ENCODE measurements at regions not wholly inside any gene's neighbourhood (a gene's known extent, or its start where the extent isn't known, plus 50 kb on each side); places are given as distances from the start of the nearest gene placed in this dataset.

DNA sequence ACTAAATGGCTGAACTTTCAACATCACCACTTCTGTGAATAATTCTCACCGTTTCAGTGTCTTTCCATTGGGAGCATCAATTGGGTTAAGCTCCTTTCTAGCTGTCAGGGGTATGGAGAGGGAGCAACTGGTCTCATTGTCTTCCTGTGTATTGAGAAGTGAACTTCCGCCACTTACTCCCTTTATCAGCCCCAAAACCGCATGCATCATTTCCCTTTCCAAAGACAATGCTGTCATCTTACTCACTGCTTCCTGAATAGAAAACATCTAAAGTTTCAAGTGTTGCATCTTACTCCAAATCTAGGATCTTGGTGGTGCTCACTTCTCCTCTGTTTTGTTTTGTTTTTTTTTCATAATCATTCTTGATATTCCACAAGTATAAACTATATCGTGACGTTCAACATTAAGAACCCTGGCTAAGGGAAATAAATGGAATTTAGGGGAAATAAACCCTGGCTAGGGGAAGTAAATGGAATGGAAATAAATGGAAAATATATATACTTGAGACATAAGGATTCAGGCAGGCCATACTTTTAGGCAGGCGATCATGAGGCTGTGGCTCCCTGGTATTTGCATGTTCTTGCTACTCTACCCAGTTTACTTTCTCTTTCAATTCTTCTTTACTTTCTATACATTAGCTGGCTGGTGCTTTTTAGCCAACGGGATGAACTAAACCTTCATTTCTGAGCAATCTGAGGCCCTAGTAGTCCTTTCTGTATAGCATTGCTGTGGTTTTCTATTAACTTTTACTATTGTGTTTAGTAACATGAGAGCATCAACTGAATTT, 371.9 kb downstream of the BMPER start:
- DNase-seq: no peak

DNA sequence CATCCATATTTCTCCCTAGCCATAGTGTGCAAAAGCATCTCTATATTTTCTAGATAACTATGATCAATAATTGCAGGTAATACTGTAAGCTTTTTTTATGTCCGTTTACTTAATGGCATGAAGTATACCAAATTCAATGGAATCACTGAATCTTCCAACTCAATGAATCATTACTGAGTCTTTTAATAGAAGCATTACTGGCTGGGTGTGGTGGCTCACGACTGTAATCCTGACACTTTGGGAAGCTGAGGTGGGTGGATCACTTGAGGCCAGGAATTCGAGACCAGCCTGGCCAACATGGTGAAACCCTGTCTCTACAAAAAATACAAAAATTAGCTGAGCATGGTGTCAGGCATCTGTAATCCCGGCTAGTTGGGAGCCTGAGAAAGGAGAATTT, 372.5 kb downstream of the BMPER start:
- no peak for DNase-seq

DNA sequence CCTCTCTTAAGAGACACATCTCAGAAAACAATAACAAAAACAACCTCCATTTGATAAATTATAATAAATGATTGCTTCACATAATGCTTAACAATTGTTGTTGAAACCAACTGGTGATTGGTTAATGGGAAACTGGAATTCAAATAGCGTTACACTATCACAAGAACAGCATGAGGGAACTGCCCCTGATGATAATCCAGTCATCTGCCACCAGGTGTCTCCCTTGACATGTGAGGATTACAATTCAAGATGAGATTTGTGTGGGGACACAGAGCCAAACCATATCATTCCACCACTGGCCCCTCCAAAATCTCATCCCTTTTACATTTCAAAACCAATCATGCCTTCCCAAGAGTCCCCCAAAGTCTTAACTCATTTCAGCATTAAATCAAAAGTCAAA, 375.9 kb downstream of the BMPER start:
- no peak for DNase-seq

DNA sequence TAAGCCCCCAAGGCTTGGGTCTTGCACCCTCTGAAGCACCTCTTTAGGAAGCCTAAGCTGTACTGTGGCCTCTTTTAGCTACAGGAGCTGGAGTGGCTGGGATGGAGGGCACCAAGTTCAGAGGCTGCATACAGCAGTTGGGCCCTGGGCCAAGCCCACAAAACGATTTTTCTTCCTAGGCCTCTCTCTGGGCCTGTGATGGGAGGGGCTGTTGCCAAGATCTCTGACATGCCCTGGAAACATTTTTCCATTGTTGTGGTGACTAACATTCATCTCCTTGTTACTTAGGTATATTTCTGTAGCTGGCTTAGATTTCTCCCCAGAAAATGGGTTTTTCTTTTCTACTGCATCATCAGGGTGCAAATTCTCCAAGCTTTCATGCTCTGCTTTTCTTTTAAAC, 375.7 kb upstream of the NPSR1 start:
- no peak for DNase-seq

DNA sequence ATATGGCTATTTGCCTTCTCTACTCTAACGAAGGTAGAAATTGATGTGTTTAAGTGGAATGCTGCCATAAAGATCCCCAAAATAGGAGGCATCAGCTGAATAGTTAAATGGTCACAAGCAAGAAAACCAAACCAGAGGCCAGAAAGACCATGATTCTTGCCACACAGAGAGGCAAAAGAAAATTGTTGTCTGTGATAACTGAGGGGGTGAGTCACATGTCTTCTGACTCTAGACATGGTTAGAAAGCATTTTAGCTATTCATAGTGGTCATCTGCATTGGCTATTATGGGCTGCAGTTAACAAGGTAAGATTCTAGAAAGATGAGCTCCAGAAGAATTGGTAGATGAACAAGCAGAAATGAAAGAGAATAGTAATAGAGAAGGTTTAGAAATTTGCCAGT, 361.4 kb upstream of the NPSR1 start:
- DNase-seq: no peak

DNA sequence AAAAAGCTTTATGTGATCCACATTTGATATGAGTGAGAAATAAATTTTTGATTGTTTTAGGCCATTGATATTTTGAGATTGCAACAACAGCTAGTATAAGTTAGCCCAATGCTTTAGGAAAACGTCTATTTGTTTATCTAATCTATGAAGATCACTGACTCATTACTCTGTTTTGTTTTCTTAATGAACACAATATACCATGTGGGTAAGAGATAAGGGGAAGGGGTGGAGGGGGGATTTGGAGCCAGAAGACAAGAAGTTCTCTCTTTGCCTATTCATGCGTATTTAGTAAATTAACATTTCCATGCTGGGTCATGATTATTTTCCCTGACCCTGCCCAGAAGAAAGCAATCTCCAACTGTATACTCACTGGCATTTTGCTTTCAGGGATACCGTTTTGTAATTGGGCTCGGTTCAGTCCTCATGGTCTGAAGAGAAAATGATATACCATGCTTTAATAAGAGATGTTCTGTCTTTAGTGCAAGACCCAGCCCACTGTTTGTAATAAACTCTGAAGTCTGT, 359.5 kb upstream of the NPSR1 start:
- DNase-seq: no peak

DNA sequence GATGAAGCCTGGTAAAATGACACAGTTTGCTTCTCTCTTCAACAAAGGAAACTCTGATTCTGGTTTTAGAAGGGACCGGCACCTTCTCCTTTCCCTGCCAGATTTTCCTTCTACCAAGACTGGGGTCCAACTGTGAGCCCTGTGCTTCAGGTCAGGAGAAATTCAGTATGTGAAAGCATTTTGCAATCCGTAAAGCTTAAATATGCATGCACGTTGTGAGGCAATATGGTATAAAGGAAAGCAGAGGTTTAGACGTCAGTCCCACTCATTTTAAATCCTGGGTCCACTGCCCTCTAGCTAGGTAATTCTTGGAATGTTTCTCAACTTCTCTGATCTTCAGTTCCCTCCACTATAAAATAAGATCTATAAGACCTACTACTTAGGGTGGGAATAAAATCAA, 359.0 kb upstream of the NPSR1 start:
- no peak for DNase-seq

DNA sequence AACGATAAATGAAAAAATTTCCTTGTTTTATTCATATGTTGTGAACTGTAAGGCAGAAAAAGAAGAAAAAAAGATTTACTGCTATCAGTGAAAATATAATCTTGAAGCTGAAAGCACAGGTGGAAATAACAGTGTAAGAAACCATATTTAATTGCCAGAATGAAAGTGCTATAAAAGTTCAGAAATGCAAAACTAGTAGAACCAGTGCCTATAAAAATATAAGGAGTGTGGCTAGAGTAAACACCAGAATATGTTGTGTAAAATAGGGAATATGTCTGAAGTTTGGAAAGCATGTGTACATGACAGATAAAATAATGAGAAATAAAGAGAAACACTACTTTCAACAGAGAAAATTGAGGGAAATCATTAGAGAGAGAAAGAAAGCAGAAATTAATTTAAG, 350.5 kb upstream of the NPSR1 start:
- no peak for DNase-seq

DNA sequence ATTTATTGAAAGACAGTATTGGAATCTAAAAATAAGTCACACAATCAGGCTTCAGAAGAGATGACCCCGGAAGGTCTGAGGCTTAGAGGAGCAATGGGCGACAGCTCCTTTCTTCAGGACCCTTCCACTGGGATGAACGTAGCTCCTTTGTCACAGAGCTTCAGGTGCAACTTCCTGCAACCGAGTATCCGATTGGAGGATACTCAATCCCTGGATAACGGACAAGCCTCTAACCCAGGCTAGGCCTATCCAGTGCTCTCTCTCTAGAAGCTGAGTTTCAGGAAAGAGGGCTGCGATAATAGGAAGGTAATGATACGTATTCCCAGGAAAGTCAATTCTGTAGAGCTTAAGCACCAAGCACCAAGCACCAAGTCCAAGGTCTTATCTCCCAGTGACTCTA, 349.4 kb upstream of the NPSR1 start:
- no peak for DNase-seq

DNA sequence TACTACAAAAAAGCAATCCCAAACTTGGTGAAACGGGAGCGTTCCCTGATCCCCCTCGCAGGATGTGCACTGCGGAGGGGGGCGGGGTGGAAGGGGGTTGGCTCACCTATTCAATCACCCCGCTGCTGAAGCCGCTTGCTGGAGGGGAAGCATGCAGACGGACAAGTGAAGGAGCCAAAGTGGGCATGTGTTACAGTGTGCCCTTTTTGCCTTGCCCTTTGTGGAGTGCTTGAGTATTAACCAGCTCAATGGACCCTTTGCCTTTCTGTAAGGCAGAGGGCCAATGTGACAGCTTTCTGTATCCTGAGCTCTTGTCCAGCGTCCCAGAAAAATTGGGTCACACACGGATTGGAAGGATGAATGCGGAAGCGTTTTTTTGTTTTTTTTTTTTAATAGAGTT, 348.9 kb upstream of the NPSR1 start:
- no peak for DNase-seq

DNA sequence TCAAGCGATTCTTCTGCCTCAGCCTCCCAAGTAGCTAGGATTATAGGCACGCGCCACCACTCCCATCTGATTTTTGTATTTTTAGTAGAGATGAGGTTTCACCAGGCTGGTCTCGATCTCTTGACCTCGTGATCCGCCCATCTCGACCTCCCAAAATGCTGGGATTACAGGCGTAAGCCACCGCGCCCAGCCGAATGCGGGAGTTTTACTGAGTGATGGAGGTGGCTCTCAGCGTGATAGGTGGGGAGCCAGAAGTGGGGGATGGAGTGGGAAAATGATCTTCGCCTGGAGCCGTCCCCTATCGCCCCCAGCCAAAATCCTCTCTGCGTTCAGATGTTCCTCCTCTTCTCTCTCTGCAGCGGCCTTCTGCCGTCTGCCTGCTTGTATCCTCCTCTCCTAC, 348.4 kb upstream of the NPSR1 start:
- no peak for DNase-seq

DNA sequence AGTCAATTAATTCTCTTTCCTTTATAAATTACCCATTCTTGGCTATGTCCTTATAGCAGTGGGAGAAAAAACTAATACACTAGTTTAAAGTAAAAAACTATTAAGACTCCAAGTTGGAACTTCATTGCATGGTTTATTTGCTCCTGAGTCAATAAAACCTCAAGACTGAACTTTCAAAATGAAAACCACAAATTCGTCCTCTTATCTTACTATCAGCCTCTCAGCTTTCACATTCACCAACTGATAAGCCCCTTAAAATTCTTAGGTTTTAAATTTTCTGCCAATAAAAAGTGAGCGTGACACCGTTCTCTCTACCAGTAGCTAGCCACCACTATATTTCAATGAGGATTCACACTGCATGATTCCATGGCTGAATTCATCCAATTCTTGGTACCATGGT, 346.4 kb upstream of the NPSR1 start:
- DNase-seq: no peak

DNA sequence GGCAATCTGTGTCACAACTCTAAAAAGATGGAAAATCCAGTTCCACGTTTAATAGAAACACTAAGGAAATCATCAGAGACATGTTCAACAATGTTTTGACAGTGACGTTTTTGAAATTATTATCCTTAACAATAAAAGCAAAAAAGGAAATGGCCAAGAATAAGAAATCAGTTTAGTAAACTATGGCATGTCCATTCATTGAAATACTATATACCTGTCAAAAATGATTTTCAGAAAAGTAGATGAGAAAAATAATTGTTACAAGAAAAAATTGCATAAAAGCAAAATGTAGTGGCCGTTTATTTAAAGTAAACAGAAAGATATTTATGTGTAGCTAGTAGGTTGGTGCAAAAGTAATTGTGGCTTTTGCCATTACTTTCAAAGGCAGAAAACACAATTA, 345.4 kb upstream of the NPSR1 start:
- DNase-seq: no peak

DNA sequence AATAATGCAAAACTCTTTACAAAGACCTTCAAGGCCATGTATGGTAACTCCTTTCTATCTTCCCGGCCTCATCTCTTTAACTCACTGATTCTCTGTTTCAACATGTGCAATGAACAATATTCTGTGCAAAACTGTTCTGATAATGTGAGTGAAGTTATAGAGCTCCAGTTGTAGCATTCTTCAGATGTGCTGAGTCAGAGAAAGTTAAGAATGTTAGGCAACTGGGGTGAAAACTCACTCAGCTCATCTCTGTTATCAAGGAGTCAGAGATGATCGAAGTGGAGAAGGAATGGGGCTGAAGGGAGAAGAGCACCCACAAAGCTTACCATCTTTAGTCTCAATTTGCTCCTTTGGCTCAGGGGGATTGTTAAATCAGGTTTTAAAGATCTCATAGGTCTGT, 344.7 kb upstream of the NPSR1 start:
- DNase-seq: no peak

DNA sequence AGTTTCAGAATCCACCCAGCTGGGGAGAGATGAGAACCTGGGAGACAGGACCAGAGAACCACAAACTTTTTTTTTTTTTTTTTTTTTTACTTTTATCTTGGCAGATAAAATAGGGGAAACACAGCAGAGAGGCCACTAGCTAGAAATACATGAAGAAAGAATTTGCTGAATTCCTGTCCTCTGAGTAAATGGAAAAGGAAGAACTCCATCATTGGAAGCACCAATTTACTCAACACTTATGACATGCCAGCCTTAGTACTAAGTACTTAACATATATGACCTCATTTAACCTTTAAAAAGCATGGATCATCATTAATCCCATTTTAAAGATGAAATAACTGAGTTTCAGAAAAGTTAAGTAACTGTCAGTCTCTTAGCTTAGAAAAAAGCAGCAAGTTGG, 343.0 kb upstream of the NPSR1 start:
- no peak for DNase-seq

DNA sequence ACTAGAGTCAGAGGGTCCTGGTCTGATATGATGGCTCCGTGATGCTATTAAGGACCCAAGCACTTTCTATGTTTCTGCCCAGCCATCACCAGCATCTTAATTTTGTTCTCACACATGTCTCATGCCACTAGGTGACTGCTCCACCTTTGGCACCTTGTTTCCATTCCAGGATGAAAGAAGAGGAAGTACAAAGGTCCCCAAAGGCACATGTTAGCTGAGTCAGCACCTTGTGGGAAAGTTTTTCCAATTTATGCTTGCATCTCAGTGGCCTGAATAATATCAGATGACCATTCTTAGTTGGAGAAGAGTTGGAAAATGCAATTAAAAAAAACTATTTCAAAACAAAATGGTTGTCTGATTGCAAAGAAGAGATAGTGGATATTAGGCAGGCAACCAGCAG, 341.0 kb upstream of the NPSR1 start:
- DNase-seq: no peak

DNA sequence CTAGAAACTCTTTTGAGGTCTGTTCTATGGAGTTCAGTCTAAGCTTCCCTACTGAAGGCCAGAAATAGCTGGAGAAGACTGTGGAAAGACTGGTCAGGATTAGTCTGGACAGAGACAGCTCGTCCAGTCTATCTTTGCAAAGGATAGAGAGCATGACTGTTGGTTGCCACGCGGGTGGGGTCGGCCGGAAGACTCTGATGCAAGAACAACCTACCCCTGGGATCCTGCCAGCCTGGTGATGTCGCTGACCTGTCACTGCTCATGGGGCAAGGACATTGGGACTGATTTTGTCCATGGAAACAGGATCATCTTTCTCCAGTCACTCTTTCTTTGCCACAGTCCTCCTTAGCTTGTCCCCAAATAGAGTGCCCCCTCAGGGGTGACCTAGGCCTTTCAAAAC, 337.6 kb upstream of the NPSR1 start:
- no peak for DNase-seq

DNA sequence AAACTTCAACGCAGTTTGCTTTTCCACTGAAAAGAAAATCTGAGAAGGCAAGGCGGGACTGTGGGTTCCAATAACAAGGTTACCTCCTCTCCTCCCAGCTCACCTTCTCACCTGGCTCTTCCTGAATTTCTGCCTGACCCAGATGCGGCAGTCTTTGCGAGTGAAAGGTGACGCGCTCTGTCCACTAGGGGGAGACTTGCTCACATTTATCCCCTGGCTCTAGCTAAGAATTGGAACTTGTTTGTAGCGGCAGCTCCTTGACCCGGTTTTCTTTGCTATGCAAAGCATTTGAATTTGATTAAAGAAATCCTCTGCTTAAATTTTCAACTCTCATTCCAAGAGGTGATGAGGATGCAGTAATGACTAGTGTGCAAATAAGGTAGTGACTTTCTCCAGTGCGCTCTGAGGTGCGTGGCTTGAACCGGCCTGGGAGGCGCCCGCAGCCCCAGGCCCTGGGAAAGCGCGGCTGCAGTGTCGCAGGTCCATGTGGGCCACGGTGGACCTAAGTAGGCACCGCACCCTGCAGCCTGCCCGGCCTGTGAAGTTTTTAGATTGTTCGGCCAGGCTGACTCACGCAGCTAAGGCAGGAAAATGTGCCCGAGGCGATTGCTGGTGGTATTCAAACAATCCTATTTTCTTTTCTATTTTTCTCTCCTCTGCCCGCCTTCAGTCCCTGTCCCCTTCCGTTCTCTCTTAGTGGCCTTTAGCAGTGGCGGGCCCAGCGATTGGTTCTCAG, 336.9 kb upstream of the NPSR1 start:
- peak; percentile 18 for DNase-seq

DNA sequence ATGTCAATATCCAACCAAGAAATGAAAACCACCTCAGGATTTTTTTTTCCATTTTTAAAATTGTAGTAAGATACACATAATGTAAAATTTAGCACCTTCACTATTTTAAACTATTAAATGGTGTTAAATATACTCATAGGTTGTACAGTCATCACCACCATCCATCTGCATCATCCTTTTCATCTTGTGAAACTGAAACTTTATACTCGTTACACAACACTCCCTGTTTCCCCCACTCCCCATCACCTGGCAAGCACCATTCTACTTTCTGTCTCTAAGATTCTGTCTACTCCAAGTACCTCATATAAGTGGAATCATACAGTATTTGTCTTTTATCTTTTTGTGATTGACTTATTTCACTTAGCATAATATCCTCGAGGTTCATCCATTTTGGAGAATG, 335.2 kb upstream of the NPSR1 start:
- DNase-seq: no peak

DNA sequence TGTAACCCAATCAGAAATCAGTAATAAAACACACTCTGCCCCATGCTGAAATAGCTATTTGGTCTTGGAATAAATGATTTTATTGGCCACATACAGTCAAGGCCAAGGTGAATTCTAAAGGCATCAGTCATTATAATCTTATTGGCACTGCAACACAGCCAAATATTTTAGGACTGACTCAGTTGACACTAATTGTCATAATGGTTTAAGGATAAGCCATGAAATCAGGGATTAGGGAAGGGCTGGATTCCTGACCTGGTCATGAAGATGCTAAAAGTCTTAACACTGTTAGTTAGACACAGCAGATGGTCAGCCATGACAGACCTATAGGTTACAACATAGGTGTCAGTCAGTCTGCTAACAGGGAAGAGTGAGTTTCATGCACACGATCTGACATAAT, 330.3 kb upstream of the NPSR1 start:
- no peak for DNase-seq

DNA sequence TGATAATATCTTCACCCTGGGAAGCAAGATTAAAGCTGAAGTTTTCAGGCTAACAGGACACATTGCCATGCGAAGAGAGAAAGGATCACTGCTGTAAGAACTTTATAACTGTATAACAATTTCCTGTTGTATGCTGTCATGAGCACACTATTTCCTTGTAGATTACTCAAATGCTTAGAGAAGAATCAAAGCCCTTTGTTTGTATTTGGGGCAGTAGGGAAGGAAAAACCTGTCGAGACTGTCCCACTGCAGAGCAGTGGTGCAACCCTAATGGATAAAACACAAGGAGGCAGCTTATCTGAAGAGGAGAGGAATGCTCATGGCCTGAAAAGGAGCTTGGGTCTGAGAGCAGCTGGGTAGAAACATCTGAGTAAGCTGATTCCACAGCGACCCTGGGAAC, 327.7 kb upstream of the NPSR1 start:
- DNase-seq: no peak

DNA sequence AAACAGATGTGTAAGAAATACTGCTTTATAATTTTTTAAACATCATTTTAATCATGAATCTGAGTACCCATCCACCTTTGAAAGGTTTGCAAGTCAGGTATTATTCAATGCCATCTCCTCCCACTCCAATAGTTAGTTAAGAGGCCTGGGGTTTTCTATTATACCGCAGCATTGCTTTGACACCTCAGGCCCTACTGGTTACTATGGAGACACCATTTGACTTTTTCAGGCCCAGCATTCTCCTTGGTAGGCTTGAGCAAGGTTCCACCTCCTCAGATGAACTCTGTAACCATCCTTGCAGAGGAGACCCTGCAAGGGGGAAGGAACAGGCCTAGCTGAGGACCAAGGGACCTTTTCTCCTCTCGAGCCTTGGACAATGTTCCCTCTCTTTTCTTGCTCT, 326.9 kb upstream of the NPSR1 start:
- DNase-seq: no peak

DNA sequence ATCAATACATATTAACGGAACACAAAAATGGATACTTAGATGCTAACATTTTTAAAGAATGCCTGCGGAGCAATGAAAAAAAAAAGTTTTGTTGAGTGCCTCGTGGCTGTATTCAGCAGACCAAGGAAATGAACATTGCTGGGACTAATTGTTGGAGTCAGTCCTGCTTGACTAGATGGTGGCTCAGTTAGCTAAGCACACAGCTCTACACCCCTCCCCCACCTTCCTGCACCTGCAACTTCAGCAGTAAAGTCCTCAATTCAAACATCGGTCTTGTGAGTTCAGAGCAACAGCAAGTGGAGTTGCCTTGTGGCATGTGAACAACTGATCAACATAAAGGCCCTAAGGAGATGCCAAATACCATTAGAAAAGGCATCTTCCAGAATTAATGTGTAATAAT, 326.0 kb upstream of the NPSR1 start:
- no peak for DNase-seq

DNA sequence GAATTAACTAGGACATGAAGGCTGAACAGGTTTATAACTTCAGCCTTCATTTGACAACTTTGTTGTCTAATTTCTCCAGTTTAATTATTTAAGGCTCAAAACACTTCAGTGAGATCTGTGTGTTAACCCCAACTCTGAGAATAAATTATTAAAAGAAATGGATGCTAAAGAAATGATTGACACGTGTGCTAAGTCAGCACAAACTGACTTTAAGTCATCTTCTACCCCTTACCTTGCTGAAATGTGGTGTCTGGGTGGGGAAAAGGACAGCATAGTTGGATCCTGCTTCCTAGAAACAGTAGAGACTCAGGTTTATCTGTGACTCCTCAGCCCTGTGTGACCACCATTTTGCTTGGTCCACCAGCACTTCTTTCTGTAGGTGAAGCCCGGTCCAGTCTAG, 324.8 kb upstream of the NPSR1 start:
- no peak for DNase-seq

DNA sequence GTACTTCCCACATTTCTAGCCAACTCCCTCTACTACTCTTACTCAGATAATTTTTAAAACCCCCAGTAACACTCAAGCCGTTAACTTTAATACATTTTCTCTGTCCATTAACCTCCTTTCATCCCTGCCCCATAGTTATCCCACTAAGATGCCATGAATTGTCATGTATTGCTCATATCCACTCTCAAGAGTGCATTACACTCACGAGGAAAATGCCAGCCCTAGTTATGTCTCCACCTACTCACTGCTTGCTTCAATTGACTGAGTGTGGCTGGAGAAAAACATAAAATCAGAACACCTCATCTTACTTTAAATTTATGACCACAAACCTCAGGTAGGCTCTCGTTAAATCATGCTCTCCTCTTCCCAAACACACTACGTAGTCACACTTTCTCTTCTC, 324.1 kb upstream of the NPSR1 start:
- DNase-seq: no peak
